Gastroesophageal sphincter (tissue), 4 donors: ENCODE measurements at regions not wholly inside any gene's neighbourhood (a gene's known extent, or its start where the extent isn't known, plus 50 kb on each side); places are given as distances from the start of the nearest gene placed in this dataset.

ENCODE experiments used
- ATAC-seq: fragments of 150-250 bp; one replicate; pipeline ENCODE4 v1.9.1; 2016; ENCODE audit warnings: mild to moderate bottlenecking, moderate library complexity
- H3K27ac ChIP-seq, 4 donors: fragments of 200-600 bp; sonication (generic) in 3 of 4; 1 replicate in 3 of 4; 2 replicates in 1 of 4; pipeline ENCODE4 v1.5.1; 2016 to 2019
- H3K27me3 ChIP-seq: fragments of 200-600 bp; sonication (generic); one replicate; pipeline ENCODE4 v1.5.1; 2019
- H3K36me3 ChIP-seq, 2 donors: fragments of 200-600 bp; sonication (generic); one replicate each; pipeline ENCODE4 v1.5.1; 2019; ENCODE audit warnings: control low read depth in 1 of 2
- H3K4me1 ChIP-seq, 3 donors: fragments of 200-600 bp; sonication (generic); 1 replicate in 2 of 3; 2 replicates in 1 of 3; pipeline ENCODE4 v1.5.1; 2016 to 2019; ENCODE audit warnings: control low read depth in 2 of 3
- H3K4me3 ChIP-seq, 2 donors: fragments of 200-600 bp; sonication (generic); one replicate each; pipeline ENCODE4 v1.5.1; 2019; ENCODE audit warnings: mild to moderate bottlenecking in 1 of 2, moderate library complexity in 1 of 2
- H3K9me3 ChIP-seq, 3 donors: fragments of 200-600 bp; sonication (generic); one replicate each; pipeline ENCODE4 v1.5.1; 2017 to 2019; ENCODE audit warnings: control low read depth in 2 of 3
- CTCF ChIP-seq, 4 experiments: fragments of 200-600 bp in 2 of 4; fragments of 450-650 bp in 2 of 4; sonication (generic) in 1 of 4; IDR thresholded peaks; one replicate each; pipeline ENCODE4 v1.5.1; 2017 to 2019; ENCODE audit warnings: antibody characterized with exemption in 4 of 4, mild to moderate bottlenecking in 2 of 4, moderate library complexity in 2 of 4
- EP300 ChIP-seq: sonication (generic); formaldehyde crosslinking; IDR thresholded peaks from one replicate; pipeline ENCODE4 v1.6.1; 2017; ENCODE audit warnings: antibody characterized with exemption, mild to moderate bottlenecking
- POLR2A ChIP-seq, 2 donors: fragments of 450-650 bp; IDR thresholded peaks; one replicate each; pipeline ENCODE4 v1.6.1; 2017; ENCODE audit warnings: antibody characterized with exemption in 2 of 2, mild to moderate bottlenecking in 2 of 2, moderate library complexity in 1 of 2
- POLR2AphosphoS5 ChIP-seq: sonication (generic); formaldehyde crosslinking; IDR thresholded peaks from one replicate; pipeline ENCODE4 v1.6.1; 2017; ENCODE audit warnings: antibody characterized with exemption
- WGBS, 2 donors: methylation state at CpG; one replicate each; pipeline ENCODE4 v1.1.5; 2018; ENCODE audit warnings: low coverage in 1 of 2; 5-methylcytosine and 5-hydroxymethylcytosine counted together

- WGBS, 2 donors, result 33 to 36% methylated on average over 3 of the region's 3 CpGs
- Histone ChIP-seq H3K36me3 (no peaks in the 10 kb centered on the region), H3K27me3 (no peaks in the 10 kb centered on the region), H3K4me1 (no peaks in the 10 kb centered on the region), H3K9me3 (no peaks in the 10 kb centered on the region), H3K27ac (no peak overlapping the region), H3K4me3 (no peak overlapping the region)
- no peak for ATAC-seq
- no peak for TF ChIP-seq EP300
- TF ChIP-seq POLR2AphosphoS5, result no peak
- no peak for TF ChIP-seq POLR2A (IDR thresholded peaks at IDR 0.05)
- TF ChIP-seq CTCF (IDR thresholded peaks at IDR 0.05), result no peak
Measured at GRCh38 chr6:153725456-153725855, 313.6 kb upstream of the OPRM1 start.

- Histone ChIP-seq H3K4me1 (no peaks in the 10 kb centered on the region), H3K36me3 (no peaks in the 10 kb centered on the region), H3K9me3 (no peaks in the 10 kb centered on the region), H3K27ac (no peak overlapping the region), H3K4me3 (no peak overlapping the region), H3K27me3 (no peaks in the 10 kb centered on the region)
- no peak for ATAC-seq
- TF ChIP-seq POLR2AphosphoS5, result no peak
- no peak for TF ChIP-seq EP300
- TF ChIP-seq CTCF (IDR thresholded peaks at IDR 0.05), result no peak
Measured at GRCh38 chr6:153720732-153721131, 318.3 kb upstream of the OPRM1 start.

- no peaks in the 10 kb centered on the region for H3K27me3 ChIP-seq
- H3K4me1 ChIP-seq, result no peaks in the 10 kb centered on the region
- no peaks in the 10 kb centered on the region for H3K36me3 ChIP-seq
- TF ChIP-seq POLR2A (IDR thresholded peaks at IDR 0.05) (no peak), CTCF (IDR thresholded peaks at IDR 0.05) (no peak), POLR2AphosphoS5 (no peak), EP300 (no peak)
- no peak overlapping the region for H3K27ac ChIP-seq
- no peak for ATAC-seq
- H3K4me3 ChIP-seq, result no peak overlapping the region
- peaks cover 0 to 20% (median 0%) of the 10 kb centered on the region in 3 donors for H3K9me3 ChIP-seq
Measured at GRCh38 chr6:153705429-153705828, 333.6 kb upstream of the OPRM1 start.

- peaks cover 0 to 20% (median 0%) of the 10 kb centered on the region in 3 donors for H3K9me3 ChIP-seq
- no peaks in the 10 kb centered on the region for H3K36me3 ChIP-seq
- H3K4me3 ChIP-seq, result no peak overlapping the region
- WGBS, 2 donors, result 69 to 78% methylated on average over 2 of the region's 2 CpGs
- H3K4me1 ChIP-seq, result no peaks in the 10 kb centered on the region
- no peak for TF ChIP-seq POLR2AphosphoS5
- no peak for TF ChIP-seq CTCF (IDR thresholded peaks at IDR 0.05)
- no peak for TF ChIP-seq EP300
- TF ChIP-seq POLR2A (IDR thresholded peaks at IDR 0.05), result no peak
- ATAC-seq, result no peak
- no peaks in the 10 kb centered on the region for H3K27me3 ChIP-seq
- no peak overlapping the region for H3K27ac ChIP-seq
Measured at GRCh38 chr6:153702671-153703070, 336.4 kb upstream of the OPRM1 start.

GRCh38 chr6:153698637-153699036 lies 340.4 kb upstream of the OPRM1 start:
- Histone ChIP-seq H3K9me3 (no peaks in the 10 kb centered on the region), H3K27ac (no peak overlapping the region), H3K4me1 (no peaks in the 10 kb centered on the region), H3K27me3 (no peaks in the 10 kb centered on the region), H3K36me3 (no peaks in the 10 kb centered on the region), H3K4me3 (no peak overlapping the region)
- ATAC-seq, result no peak
- TF ChIP-seq POLR2AphosphoS5 (no peak), POLR2A (IDR thresholded peaks at IDR 0.05) (no peak), EP300 (no peak), CTCF (IDR thresholded peaks at IDR 0.05) (no peak)
- WGBS, 2 donors, result 58 to 81% methylated on average over 2 of the region's 2 CpGs
